ENCODE measurements at regions not wholly inside any gene's neighbourhood (a gene's known extent, or its start where the extent isn't known, plus 50 kb on each side); places are given as distances from the start of the nearest gene placed in this dataset.
"Not testable (repeated sequence)": the region's sequence is repeated elsewhere in the genome, so short reads cannot be mapped to it uniquely, and the experiment has no call there.

- intact Hi-C loops (cut with micrococcal nuclease; ENCODE audit: unreplicated experiment), result no loop called here
- H2AFZ ChIP-seq (ENCODE audit: low read length), result no peak overlapping the region
- BruUV-seq (replicated peaks), result no TSS peak
Observed at GRCh38 chr11:36738292-36738861, 140.3 kb upstream of the RAG2 start.

GRCh38 chr11:36736103-36736502 lies 138.1 kb upstream of the RAG2 start:
- ChIA-PET CTCF (ENCODE audit: unreplicated experiment) (interaction anchor here (1.1 kb wide), 1 partner anchor 11 kb away, joined by 3 read pairs; no protein-coding TSS in a partner anchor), POLR2A (interaction anchor here (0.6 to 1.1 kb wide), 2 partner anchors 9 to 15 kb away, joined by 3 to 4 read pairs; no protein-coding TSS in a partner anchor)
- no peaks in the 10 kb centered on the region for H3K9me2 ChIP-seq (ENCODE audit: insufficient read depth, low read length)
- no peak overlapping the region for H3K27ac ChIP-seq (ENCODE audit: low read depth, low read length, poor library complexity, severe bottlenecking)
- no peaks in the 10 kb centered on the region for H3K9me3 ChIP-seq (ENCODE audit: low read length)
- H2AFZ ChIP-seq (ENCODE audit: low read length), result no peak overlapping the region
- H3K36me3 ChIP-seq (ENCODE audit: insufficient read depth, low read length), result no peaks in the 10 kb centered on the region
- no TSS peak for BruUV-seq (replicated peaks)
- no peak overlapping the region for H3K4me2 ChIP-seq (ENCODE audit: low read length)
- H3K79me2 ChIP-seq (ENCODE audit: insufficient read depth, low read depth, low read length), result no peaks in the 10 kb centered on the region
- intact Hi-C loops (cut with micrococcal nuclease; ENCODE audit: unreplicated experiment), result no loop called here
- no peaks in the 10 kb centered on the region for H3K4me1 ChIP-seq (ENCODE audit: insufficient read depth, low read length, poor library complexity, severe bottlenecking)
- H3K4me3 ChIP-seq (ENCODE audit: low read depth, low read length, poor library complexity, severe bottlenecking), result no peak overlapping the region
- DNase-seq (ENCODE audit: low spot score), result no peak
- TF ChIP-seq EZH2phosphoT487 (IDR thresholded peaks at IDR 0.05; ENCODE audit: borderline replicate concordance, low read depth, low read length), result no peak
- no peaks in the 10 kb centered on the region for H4K20me1 ChIP-seq (ENCODE audit: insufficient read depth, low read length)

More at GRCh38 chr11:36738292-36738861, 140.3 kb upstream of the RAG2 start:
- CTCF ChIA-PET (ENCODE audit: unreplicated experiment), result interaction anchor here (1.4 kb wide), 1 partner anchor 9 kb away, joined by 9 read pairs; no protein-coding TSS in a partner anchor
- POLR2A ChIA-PET, result interaction anchor here (1.1 to 1.4 kb wide), 3 partner anchors 8 to 11 kb away, joined by 3 read pairs; no protein-coding TSS in a partner anchor
- no peak for TF ChIP-seq EZH2phosphoT487 (IDR thresholded peaks at IDR 0.05; ENCODE audit: borderline replicate concordance, low read depth, low read length)
- Histone ChIP-seq H3K9me2 (ENCODE audit: insufficient read depth, low read length) (no peaks in the 10 kb centered on the region), H4K20me1 (ENCODE audit: insufficient read depth, low read length) (no peaks in the 10 kb centered on the region), H3K36me3 (ENCODE audit: insufficient read depth, low read length) (no peaks in the 10 kb centered on the region), H3K9me3 (ENCODE audit: low read length) (no peaks in the 10 kb centered on the region), H3K4me3 (ENCODE audit: low read depth, low read length, poor library complexity, severe bottlenecking) (no peak overlapping the region), H3K79me2 (ENCODE audit: insufficient read depth, low read depth, low read length) (no peaks in the 10 kb centered on the region), H3K4me1 (ENCODE audit: insufficient read depth, low read length, poor library complexity, severe bottlenecking) (no peaks in the 10 kb centered on the region), H3K27ac (ENCODE audit: low read depth, low read length, poor library complexity, severe bottlenecking) (no peak overlapping the region), H3K4me2 (ENCODE audit: low read length) (no peak overlapping the region)
- no peak for DNase-seq (ENCODE audit: low spot score)

GRCh38 chr11:36733721-36734120 lies 135.7 kb upstream of the RAG2 start:
- H2AFZ ChIP-seq (ENCODE audit: low read length); H3K36me3 ChIP-seq (ENCODE audit: insufficient read depth, low read length); DNase-seq (ENCODE audit: low spot score); H3K4me3 ChIP-seq (ENCODE audit: low read depth, low read length, poor library complexity, severe bottlenecking); H3K79me2 ChIP-seq (ENCODE audit: insufficient read depth, low read depth, low read length); H3K4me2 ChIP-seq (ENCODE audit: low read length); intact Hi-C loops (cut with micrococcal nuclease; ENCODE audit: unreplicated experiment); H3K27ac ChIP-seq (ENCODE audit: low read depth, low read length, poor library complexity, severe bottlenecking); POLR2A ChIA-PET; H3K9me2 ChIP-seq (ENCODE audit: insufficient read depth, low read length); BruUV-seq (replicated peaks); H3K9me3 ChIP-seq (ENCODE audit: low read length); CTCF ChIA-PET (ENCODE audit: unreplicated experiment); H4K20me1 ChIP-seq (ENCODE audit: insufficient read depth, low read length); H3K4me1 ChIP-seq (ENCODE audit: insufficient read depth, low read length, poor library complexity, severe bottlenecking): not testable (repeated sequence)

GRCh38 chr11:36730761-36731160 lies 132.7 kb upstream of the RAG2 start:
- no TSS peak for BruUV-seq (replicated peaks)
- no peak overlapping the region for H2AFZ ChIP-seq (ENCODE audit: low read length)
- H3K4me3 ChIP-seq (ENCODE audit: low read depth, low read length, poor library complexity, severe bottlenecking), result no peak overlapping the region
- H3K36me3 ChIP-seq (ENCODE audit: insufficient read depth, low read length), result no peaks in the 10 kb centered on the region
- POLR2A ChIA-PET, result interaction anchor here (0.7 to 1.4 kb wide), 2 partner anchors 8 to 13 kb away, joined by 3 read pairs; no protein-coding TSS in a partner anchor
- TF ChIP-seq EZH2phosphoT487 (IDR thresholded peaks at IDR 0.05; ENCODE audit: borderline replicate concordance, low read depth, low read length) (no peak), CTCF (conservative IDR thresholded peaks at IDR 0.05; ENCODE audit: low read length) (no peak)
- intact Hi-C loops (cut with micrococcal nuclease; ENCODE audit: unreplicated experiment), result no loop called here
- H3K9me3 ChIP-seq (ENCODE audit: low read length), result no peaks in the 10 kb centered on the region
- no peak overlapping the region for H3K27ac ChIP-seq (ENCODE audit: low read depth, low read length, poor library complexity, severe bottlenecking)
- DNase-seq (ENCODE audit: low spot score), result no peak
- H3K9me2 ChIP-seq (ENCODE audit: insufficient read depth, low read length), result no peaks in the 10 kb centered on the region
- H3K4me2 ChIP-seq (ENCODE audit: low read length), result no peak overlapping the region
- no peaks in the 10 kb centered on the region for H4K20me1 ChIP-seq (ENCODE audit: insufficient read depth, low read length)
- H3K79me2 ChIP-seq (ENCODE audit: insufficient read depth, low read depth, low read length), result no peaks in the 10 kb centered on the region
- CTCF ChIA-PET (ENCODE audit: unreplicated experiment), result no interaction called here
- H3K4me1 ChIP-seq (ENCODE audit: insufficient read depth, low read length, poor library complexity, severe bottlenecking), result no peaks in the 10 kb centered on the region

Data from OCI-LY7 (cell line).